ENCODE measurements at regions not wholly inside any gene's neighbourhood (a gene's known extent, or its start where the extent isn't known, plus 50 kb on each side); places are given as distances from the start of the nearest gene placed in this dataset.

DNA sequence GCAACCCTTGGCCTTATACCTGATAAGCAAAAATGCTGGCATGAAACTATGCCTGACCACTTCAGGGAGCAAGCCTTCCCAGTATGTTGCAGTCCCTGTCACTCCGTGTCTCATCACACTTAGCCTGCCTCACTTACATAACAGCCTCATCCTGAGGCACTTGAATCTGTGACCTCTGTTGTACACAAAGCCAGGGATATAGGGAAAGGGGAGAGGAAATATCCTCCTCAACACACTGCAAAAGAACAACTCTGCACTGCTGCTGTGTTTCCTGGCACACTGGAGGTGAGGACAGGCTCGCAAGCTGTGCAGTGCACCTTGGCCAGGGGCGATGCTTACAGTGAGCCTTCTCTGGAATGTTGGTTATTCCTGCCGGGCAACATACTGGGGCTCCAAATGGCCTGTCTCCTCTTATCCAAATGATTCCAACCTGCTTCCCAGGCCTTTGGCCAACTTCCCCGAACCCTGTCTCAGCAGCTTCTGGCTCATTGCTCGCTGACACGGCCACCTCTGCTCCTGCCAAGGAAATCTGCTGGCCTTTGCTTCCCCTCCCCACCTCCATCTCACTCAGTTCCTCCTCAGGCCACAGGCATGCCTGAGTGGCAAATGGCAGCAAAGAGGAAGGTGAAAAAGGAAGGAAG is 109.2 kb downstream of the CD47 start:
- Histone ChIP-seq H3K4me3 (ENCODE audit: low read depth in 1 of 2, low read length in 2 of 2) (no peak overlapping the region), H3K9me3 (ENCODE audit: control insufficient read depth in 1 of 2, low read length in 2 of 2) (no peaks in the 10 kb centered on the region), H3K27ac (ENCODE audit: low read depth, low read length) (no peak overlapping the region), H3K27me3 (ENCODE audit: control insufficient read depth in 1 of 2, insufficient read depth in 2 of 2, low read length in 2 of 2) (no peaks in the 10 kb centered on the region), H3K9ac (ENCODE audit: low read depth in 1 of 2, low read length in 2 of 2) (no peak overlapping the region), H3K4me1 (ENCODE audit: control insufficient read depth in 1 of 2, insufficient read depth in 2 of 2, low read length in 2 of 2) (peaks cover 11 to 27% of the 10 kb centered on the region in 2 donors), H3K36me3 (ENCODE audit: control insufficient read depth in 1 of 2, insufficient read depth in 2 of 2, low read length in 2 of 2) (no peaks in the 10 kb centered on the region)

- H3K27me3 ChIP-seq (ENCODE audit: control insufficient read depth in 1 of 2, insufficient read depth in 2 of 2, low read length in 2 of 2) = no peaks in the 10 kb centered on the region
- peaks cover 11 to 27% of the 10 kb centered on the region in 2 donors for H3K4me1 ChIP-seq (ENCODE audit: control insufficient read depth in 1 of 2, insufficient read depth in 2 of 2, low read length in 2 of 2)
- H3K9me3 ChIP-seq (ENCODE audit: control insufficient read depth in 1 of 2, low read length in 2 of 2) = no peaks in the 10 kb centered on the region
- no peaks in the 10 kb centered on the region for H3K36me3 ChIP-seq (ENCODE audit: control insufficient read depth in 1 of 2, insufficient read depth in 2 of 2, low read length in 2 of 2)
- H3K9ac ChIP-seq (ENCODE audit: low read depth in 1 of 2, low read length in 2 of 2) = no peak overlapping the region
- H3K27ac ChIP-seq (ENCODE audit: low read depth, low read length) = no peak overlapping the region
- no peak overlapping the region for H3K4me3 ChIP-seq (ENCODE audit: low read depth in 1 of 2, low read length in 2 of 2)
Observed at GRCh38 chr3:107979538-107979937, 111.3 kb downstream of the CD47 start.

DNA sequence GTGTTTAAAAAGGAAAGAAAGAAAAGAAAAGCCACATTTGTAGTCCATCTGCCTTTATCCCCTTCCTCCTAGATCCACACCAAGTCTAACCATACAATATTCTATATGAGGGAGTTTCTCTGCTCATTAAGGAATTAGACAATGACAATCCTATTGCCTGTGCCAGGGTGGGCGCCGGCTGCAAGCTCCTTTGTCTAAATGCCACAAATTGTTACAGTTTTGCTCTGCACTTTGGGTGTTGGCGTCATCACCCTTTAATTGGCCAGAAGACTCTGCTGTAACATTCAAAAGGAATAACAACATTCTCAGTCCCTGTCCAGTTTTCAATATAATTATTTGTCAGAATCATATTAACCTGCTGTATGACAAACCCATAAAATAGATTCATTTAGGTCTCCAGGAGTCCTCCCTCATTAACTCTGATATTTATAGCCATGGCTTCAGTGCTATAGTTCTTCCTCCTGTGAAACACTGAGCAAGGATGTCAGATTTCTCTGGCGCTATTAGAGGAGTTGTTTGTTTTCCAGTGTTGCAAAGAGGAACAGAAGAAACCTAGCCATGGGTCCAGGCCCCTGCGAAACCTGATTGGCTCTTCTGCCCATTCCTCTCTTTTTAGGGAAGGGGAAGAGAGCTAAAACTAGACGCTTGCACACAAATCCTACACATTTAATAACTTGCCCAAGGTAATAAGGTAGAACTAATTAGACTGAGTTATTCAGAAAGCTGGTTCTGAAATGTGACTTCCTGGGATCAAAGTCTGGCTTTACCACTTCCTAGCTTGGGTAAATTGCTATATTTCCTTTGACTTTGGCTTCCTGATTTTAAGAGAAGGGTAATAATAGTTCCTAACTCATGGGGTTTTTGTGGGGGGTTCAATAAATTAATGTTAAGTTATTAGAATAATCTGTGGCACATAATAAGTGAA is 112.4 kb downstream of the CD47 start:
- Histone ChIP-seq H3K36me3 (ENCODE audit: control insufficient read depth in 1 of 2, insufficient read depth in 2 of 2, low read length in 2 of 2) (no peaks in the 10 kb centered on the region), H3K4me3 (ENCODE audit: low read depth in 1 of 2, low read length in 2 of 2) (peak overlapping the region in 1 of 2 donors; percentile 13), H3K9ac (ENCODE audit: low read depth in 1 of 2, low read length in 2 of 2) (no peak overlapping the region), H3K4me1 (ENCODE audit: control insufficient read depth in 1 of 2, insufficient read depth in 2 of 2, low read length in 2 of 2) (peaks cover 11 to 27% of the 10 kb centered on the region in 2 donors), H3K27ac (ENCODE audit: low read depth, low read length) (no peak overlapping the region), H3K9me3 (ENCODE audit: control insufficient read depth in 1 of 2, low read length in 2 of 2) (no peaks in the 10 kb centered on the region), H3K27me3 (ENCODE audit: control insufficient read depth in 1 of 2, insufficient read depth in 2 of 2, low read length in 2 of 2) (no peaks in the 10 kb centered on the region)

DNA sequence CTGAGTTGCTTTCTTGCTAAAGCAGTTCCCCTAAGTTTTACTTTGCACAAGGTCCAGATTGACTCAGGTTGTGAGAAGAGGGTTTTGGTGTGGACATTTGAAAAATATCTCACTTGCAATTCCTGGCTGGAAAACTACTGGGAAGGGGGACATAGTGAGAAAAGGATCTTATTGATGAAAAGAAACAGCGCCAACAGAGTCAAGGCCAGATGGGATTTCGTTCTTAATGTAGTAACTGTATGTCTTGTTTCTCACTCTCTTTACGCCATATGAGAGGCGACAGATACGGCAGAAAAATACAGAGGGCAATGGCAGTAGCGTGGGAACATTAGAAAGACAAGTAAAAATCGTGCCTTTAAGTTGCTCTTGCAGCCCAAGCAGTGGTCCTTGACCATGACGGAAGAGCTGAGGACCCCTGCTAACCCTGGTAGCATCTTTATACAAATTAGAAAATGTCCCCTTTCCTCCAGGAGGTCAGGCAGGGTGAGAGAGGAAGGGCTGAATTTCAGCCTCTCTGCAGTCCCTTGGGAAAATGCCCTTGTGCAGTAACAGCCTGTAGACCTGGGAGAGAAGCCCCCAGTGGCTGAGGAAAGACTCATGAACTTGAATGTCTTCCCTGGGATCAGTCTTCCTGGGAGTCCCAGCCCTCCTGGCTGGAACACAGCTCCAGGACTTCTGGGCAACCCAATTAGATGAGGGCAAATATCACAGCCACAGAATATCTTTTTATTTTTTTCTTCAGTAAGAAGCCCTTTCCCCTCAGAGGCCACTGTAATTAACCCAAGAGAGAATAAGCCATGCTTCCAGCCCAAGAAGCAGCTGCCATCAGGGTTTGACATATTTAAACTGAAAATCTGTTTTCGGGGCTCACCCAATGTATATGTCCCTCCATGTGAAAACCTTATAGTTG is 113.4 kb downstream of the CD47 start:
- no peak overlapping the region for H3K9ac ChIP-seq (ENCODE audit: low read depth in 1 of 2, low read length in 2 of 2)
- no peak overlapping the region for H3K4me3 ChIP-seq (ENCODE audit: low read depth in 1 of 2, low read length in 2 of 2)
- H3K9me3 ChIP-seq (ENCODE audit: control insufficient read depth in 1 of 2, low read length in 2 of 2) = no peaks in the 10 kb centered on the region
- H3K27ac ChIP-seq (ENCODE audit: low read depth, low read length) = no peak overlapping the region
- peaks cover 11 to 27% of the 10 kb centered on the region in 2 donors for H3K4me1 ChIP-seq (ENCODE audit: control insufficient read depth in 1 of 2, insufficient read depth in 2 of 2, low read length in 2 of 2)
- no peaks in the 10 kb centered on the region for H3K27me3 ChIP-seq (ENCODE audit: control insufficient read depth in 1 of 2, insufficient read depth in 2 of 2, low read length in 2 of 2)
- no peaks in the 10 kb centered on the region for H3K36me3 ChIP-seq (ENCODE audit: control insufficient read depth in 1 of 2, insufficient read depth in 2 of 2, low read length in 2 of 2)

- Histone ChIP-seq H3K27me3 (ENCODE audit: control insufficient read depth in 1 of 2, insufficient read depth in 2 of 2, low read length in 2 of 2) (no peaks in the 10 kb centered on the region), H3K9me3 (ENCODE audit: control insufficient read depth in 1 of 2, low read length in 2 of 2) (no peaks in the 10 kb centered on the region), H3K27ac (ENCODE audit: low read depth, low read length) (no peak overlapping the region), H3K36me3 (ENCODE audit: control insufficient read depth in 1 of 2, insufficient read depth in 2 of 2, low read length in 2 of 2) (no peaks in the 10 kb centered on the region), H3K9ac (ENCODE audit: low read depth in 1 of 2, low read length in 2 of 2) (no peak overlapping the region), H3K4me1 (ENCODE audit: control insufficient read depth in 1 of 2, insufficient read depth in 2 of 2, low read length in 2 of 2) (peaks cover 8 to 20% of the 10 kb centered on the region in 2 donors), H3K4me3 (ENCODE audit: low read depth in 1 of 2, low read length in 2 of 2) (no peak overlapping the region)
Observed at GRCh38 chr3:107976202-107976800, 114.5 kb downstream of the CD47 start.

DNA sequence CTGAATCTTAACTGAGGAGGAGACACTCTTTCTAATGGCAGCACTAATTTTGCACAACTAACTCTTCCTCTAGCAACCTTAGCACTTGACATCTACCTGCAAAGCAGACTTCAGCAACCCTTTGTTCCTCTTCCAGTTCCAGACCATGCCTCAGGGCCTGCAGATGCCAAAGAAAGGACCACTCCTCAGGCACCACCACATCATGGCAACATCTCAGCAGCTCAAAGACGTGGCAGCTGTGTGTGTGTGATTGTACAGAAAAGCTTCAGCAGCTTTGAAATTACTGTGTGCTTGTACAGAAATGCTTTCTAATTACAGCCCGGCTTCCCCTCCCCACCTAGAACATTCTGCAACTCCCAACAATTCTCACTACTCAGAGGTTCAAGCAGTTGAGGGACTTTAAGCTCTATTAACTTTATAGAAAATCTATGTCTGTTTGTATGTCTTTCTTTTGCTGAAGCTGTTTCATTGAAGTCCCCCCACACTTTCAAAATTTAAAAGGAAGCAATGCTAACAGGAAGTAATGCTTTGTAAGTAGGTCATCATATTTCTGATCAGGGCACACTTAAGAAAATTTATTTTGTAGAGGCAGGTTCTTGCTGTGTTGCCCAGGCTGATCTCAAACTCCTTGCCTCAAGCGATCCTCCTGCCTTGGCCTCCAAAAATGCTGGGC is 115.2 kb downstream of the CD47 start:
- H3K4me1 ChIP-seq (ENCODE audit: control insufficient read depth in 1 of 2, insufficient read depth in 2 of 2, low read length in 2 of 2) = peaks cover 5 to 23% of the 10 kb centered on the region in 2 donors
- no peak overlapping the region for H3K9ac ChIP-seq (ENCODE audit: low read depth in 1 of 2, low read length in 2 of 2)
- H3K9me3 ChIP-seq (ENCODE audit: control insufficient read depth in 1 of 2, low read length in 2 of 2) = no peaks in the 10 kb centered on the region
- H3K36me3 ChIP-seq (ENCODE audit: control insufficient read depth in 1 of 2, insufficient read depth in 2 of 2, low read length in 2 of 2) = no peaks in the 10 kb centered on the region
- H3K4me3 ChIP-seq (ENCODE audit: low read depth in 1 of 2, low read length in 2 of 2) = no peak overlapping the region
- no peak overlapping the region for H3K27ac ChIP-seq (ENCODE audit: low read depth, low read length)
- no peaks in the 10 kb centered on the region for H3K27me3 ChIP-seq (ENCODE audit: control insufficient read depth in 1 of 2, insufficient read depth in 2 of 2, low read length in 2 of 2)

- Histone ChIP-seq H3K36me3 (ENCODE audit: control insufficient read depth in 1 of 2, insufficient read depth in 2 of 2, low read length in 2 of 2) (no peaks in the 10 kb centered on the region), H3K27me3 (ENCODE audit: control insufficient read depth in 1 of 2, insufficient read depth in 2 of 2, low read length in 2 of 2) (no peaks in the 10 kb centered on the region), H3K9ac (ENCODE audit: low read depth in 1 of 2, low read length in 2 of 2) (no peak overlapping the region), H3K9me3 (ENCODE audit: control insufficient read depth in 1 of 2, low read length in 2 of 2) (no peaks in the 10 kb centered on the region), H3K4me3 (ENCODE audit: low read depth in 1 of 2, low read length in 2 of 2) (no peak overlapping the region), H3K4me1 (ENCODE audit: control insufficient read depth in 1 of 2, insufficient read depth in 2 of 2, low read length in 2 of 2) (peaks cover 5 to 26% of the 10 kb centered on the region in 2 donors), H3K27ac (ENCODE audit: low read depth, low read length) (no peak overlapping the region)
Observed at GRCh38 chr3:107973961-107974360, 116.9 kb downstream of the CD47 start.

DNA sequence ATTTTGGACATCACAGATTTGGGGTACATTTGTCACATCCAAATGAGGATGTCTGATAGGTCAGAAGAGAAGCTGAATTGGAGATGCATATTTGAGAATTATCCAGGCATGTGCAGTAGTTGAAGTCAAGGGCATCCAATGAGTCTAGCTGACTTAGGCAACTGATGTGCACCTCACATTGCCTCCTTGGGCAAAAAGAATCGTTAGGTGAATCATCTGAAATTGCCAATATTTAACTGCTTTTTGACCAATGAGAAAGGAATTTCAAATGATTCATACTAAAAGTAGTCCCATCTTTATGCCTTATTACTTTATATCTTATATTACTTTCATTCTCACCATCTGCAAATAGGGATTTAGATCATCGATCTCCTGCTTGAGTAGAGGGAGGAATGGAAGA is 117.7 kb downstream of the CD47 start:
- H3K9ac ChIP-seq (ENCODE audit: low read depth in 1 of 2, low read length in 2 of 2) = no peak overlapping the region
- H3K27me3 ChIP-seq (ENCODE audit: control insufficient read depth in 1 of 2, insufficient read depth in 2 of 2, low read length in 2 of 2) = no peaks in the 10 kb centered on the region
- H3K36me3 ChIP-seq (ENCODE audit: control insufficient read depth in 1 of 2, insufficient read depth in 2 of 2, low read length in 2 of 2) = no peaks in the 10 kb centered on the region
- no peak overlapping the region for H3K4me3 ChIP-seq (ENCODE audit: low read depth in 1 of 2, low read length in 2 of 2)
- no peaks in the 10 kb centered on the region for H3K9me3 ChIP-seq (ENCODE audit: control insufficient read depth in 1 of 2, low read length in 2 of 2)
- H3K4me1 ChIP-seq (ENCODE audit: control insufficient read depth in 1 of 2, insufficient read depth in 2 of 2, low read length in 2 of 2) = peaks cover 2 to 17% of the 10 kb centered on the region in 2 donors
- no peak overlapping the region for H3K27ac ChIP-seq (ENCODE audit: low read depth, low read length)

DNA sequence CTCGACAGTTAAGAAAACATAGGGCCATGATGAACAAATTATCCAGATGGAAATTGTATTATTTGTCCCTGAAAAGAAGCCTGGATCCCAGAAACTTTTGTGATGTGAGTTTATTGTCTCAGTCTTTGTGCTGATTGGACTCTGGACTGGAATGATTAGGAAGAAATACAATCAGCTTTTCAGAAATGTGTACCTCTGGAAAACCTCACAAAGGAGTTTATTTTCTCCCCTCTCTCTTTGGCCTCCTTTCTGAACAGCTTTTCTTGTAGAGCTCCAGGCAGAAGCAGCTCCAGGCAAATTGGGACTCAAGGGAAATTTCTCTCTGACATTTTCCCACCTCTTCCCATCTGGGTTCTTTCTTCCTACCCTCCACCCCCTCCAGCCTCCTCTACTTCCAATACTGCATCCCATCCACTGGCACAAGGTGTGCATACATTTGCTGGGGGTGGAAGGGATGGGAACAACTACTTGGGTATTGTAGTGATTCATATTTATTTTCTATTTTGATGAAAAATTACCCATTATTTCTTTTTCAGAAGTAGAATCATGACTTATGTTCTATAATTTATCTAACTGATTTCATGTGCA is 119.7 kb downstream of the CD47 start:
- Histone ChIP-seq H3K9ac (ENCODE audit: low read depth in 1 of 2, low read length in 2 of 2) (no peak overlapping the region), H3K4me3 (ENCODE audit: low read depth in 1 of 2, low read length in 2 of 2) (no peak overlapping the region), H3K27ac (ENCODE audit: low read depth, low read length) (no peak overlapping the region), H3K36me3 (ENCODE audit: control insufficient read depth in 1 of 2, insufficient read depth in 2 of 2, low read length in 2 of 2) (no peaks in the 10 kb centered on the region), H3K4me1 (ENCODE audit: control insufficient read depth in 1 of 2, insufficient read depth in 2 of 2, low read length in 2 of 2) (peaks cover 0 to 12% of the 10 kb centered on the region in 2 donors), H3K27me3 (ENCODE audit: control insufficient read depth in 1 of 2, insufficient read depth in 2 of 2, low read length in 2 of 2) (no peaks in the 10 kb centered on the region), H3K9me3 (ENCODE audit: control insufficient read depth in 1 of 2, low read length in 2 of 2) (no peaks in the 10 kb centered on the region)

All from duodenal mucosa (tissue), 2 donors.